Subcutaneous abdominal adipose tissue (tissue), 5 donors: ENCODE measurements at regions not wholly inside any gene's neighbourhood (a gene's known extent, or its start where the extent isn't known, plus 50 kb on each side); places are given as distances from the start of the nearest gene placed in this dataset.
"Not testable (repeated sequence)": the region's sequence is repeated elsewhere in the genome, so short reads cannot be mapped to it uniquely, and the experiment has no call there.

ENCODE experiments used
- H3K27ac ChIP-seq: one replicate; pipeline ENCODE4 v1.7.0; 2013; ENCODE audit warnings: low read depth, mild to moderate bottlenecking, inconsistent platforms, low read length, moderate library complexity
- H3K27me3 ChIP-seq, 5 donors: one replicate each; pipeline ENCODE4 v1.7.0; 2013; ENCODE audit warnings: low read length in 5 of 5, inconsistent platforms in 1 of 5; ENCODE audit not compliant: control insufficient read depth in 5 of 5, insufficient read depth in 4 of 5
- H3K36me3 ChIP-seq, 5 donors: one replicate each; pipeline ENCODE4 v1.7.0; 2013; ENCODE audit warnings: low read length in 5 of 5; ENCODE audit not compliant: control insufficient read depth in 5 of 5, insufficient read depth in 5 of 5
- H3K4me1 ChIP-seq, 5 donors: one replicate each; pipeline ENCODE4 v1.7.0; 2013; ENCODE audit warnings: low read length in 5 of 5, mild to moderate bottlenecking in 3 of 5, moderate library complexity in 1 of 5; ENCODE audit not compliant: control insufficient read depth in 5 of 5, insufficient read depth in 5 of 5
- H3K4me3 ChIP-seq, 5 donors: one replicate each; pipeline ENCODE4 v1.7.0; 2013; ENCODE audit warnings: low read length in 5 of 5, low read depth in 1 of 5
- H3K9ac ChIP-seq, 5 donors: one replicate each; pipeline ENCODE4 v1.7.0; 2013; ENCODE audit warnings: low read length in 5 of 5, mild to moderate bottlenecking in 4 of 5, moderate library complexity in 3 of 5
- H3K9me3 ChIP-seq, 5 donors: one replicate each; pipeline ENCODE4 v1.7.0; 2013; ENCODE audit warnings: low read length in 5 of 5; ENCODE audit not compliant: control insufficient read depth in 5 of 5
- donor health status: healthy.
- donor health status: healthy.
- donor health status: healthy.
- donor health status: healthy.
- donor health status: healthy.

DNA sequence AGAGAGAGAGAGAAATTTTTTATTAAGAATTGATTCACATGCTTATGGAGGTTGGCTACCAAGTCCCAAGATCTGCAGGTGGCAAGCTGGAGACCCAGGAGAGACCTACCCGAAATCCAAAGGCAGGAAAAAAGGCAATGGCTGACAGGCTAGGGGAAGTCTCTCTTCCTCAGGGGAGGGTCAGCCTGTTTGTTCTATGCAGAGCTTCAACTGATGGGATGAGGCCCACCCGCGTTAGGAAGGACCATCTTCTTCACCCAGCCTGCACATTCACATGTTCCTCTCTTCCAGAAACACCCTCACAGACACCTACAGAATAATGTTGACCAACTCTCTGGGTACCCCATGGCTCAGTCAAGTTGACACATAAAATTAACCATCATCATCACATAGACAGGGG lies 65.3 kb upstream of the SERP2 start:
- H3K27ac ChIP-seq = no peak overlapping the region
- no peaks in the 10 kb centered on the region for H3K36me3 ChIP-seq
- no peak overlapping the region for H3K4me3 ChIP-seq
- H3K4me1 ChIP-seq = peaks cover 3 to 35% (median 13%) of the 10 kb centered on the region in 5 donors
- peaks cover 0 to 3% (median 0%) of the 10 kb centered on the region in 5 donors for H3K27me3 ChIP-seq
- H3K9me3 ChIP-seq = no peaks in the 10 kb centered on the region
- no peak overlapping the region for H3K9ac ChIP-seq

DNA sequence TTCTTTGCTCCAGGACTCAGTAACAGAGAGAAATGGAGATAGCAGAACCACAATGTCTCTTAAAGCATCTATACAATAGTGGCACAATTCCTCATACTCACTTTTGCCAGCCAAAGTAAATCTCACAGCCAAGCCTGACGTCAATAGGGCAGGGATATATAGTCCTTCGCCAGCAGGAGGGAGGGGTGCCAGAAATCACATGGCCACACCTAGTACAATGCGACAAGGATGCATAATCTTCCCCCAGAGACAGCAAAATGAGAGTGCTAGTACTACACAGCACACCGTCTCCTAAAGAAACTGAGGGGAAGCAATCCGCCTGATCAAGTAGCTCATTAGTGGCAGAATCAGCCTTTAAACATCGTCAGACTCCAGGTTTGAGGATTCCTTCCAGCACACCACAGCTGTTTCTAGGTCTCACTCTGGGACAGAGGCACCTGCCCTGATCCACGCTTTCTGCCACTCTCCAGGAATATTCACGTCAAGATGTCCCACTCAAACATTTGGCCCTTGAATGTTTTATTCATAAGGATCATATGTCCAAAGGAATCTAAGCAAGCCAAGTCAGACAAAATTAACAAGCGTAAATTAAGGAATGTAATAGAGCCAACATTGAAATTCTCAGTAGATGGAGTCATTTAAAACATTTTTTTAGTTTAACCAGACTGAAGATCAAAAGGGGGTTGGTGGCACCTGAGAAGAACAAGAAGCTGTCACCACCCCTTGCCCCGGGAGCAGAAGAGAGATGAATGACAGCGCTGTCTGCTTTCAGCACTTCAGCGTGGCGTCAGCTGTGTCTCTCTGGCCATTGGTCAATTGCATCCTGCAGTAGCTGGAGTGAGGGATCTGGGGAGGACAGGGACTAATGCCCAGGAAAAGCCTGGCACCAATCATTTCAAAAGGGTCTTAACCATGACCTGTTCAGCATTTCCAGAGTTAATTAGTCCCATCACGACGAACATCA lies 63.5 kb upstream of the SERP2 start:
- Histone ChIP-seq H3K9me3 (no peaks in the 10 kb centered on the region), H3K36me3 (no peaks in the 10 kb centered on the region), H3K9ac (no peak overlapping the region), H3K4me1 (peaks cover 0 to 25% (median 5%) of the 10 kb centered on the region in 5 donors), H3K4me3 (no peak overlapping the region), H3K27me3 (peaks cover 0 to 3% (median 0%) of the 10 kb centered on the region in 5 donors), H3K27ac (no peak overlapping the region)

DNA sequence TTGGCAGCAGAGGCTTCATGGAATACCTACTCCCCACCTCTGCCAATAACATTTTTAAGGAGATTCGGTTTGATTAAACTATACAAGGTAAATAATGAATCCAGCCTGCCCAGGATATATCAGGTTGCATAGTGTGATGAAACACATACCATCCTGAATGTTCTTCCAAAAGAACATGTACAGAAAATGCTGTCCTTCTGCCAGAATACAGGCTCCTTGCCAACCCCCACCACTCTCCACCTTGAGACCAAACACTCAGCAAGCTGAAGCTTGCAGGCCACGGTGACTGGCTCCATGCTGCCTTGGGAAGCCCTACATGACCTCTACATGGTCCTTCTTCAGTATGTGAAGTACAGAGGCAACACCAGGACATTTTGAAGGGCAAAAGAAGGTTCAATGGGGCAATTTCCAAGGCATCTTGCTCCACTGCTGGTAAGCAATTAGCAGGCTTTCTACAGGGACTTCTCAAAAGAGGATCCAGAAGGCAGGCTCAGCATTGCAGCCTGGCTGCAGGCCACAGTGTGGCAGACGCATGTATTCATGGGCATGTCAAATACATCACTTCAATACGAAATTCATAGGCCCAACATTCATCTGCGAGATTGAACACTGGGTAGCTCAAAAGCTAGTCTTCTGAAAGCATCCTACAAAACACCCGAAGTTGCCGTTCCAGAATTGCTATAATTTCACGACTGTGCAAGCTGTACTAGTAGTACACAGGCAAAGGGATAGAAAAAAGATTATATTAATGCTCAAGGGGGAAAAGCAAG lies 62.4 kb upstream of the SERP2 start:
- H3K4me1 ChIP-seq = peaks cover 0 to 14% (median 3%) of the 10 kb centered on the region in 5 donors
- H3K4me3 ChIP-seq = no peak overlapping the region
- peaks cover 0 to 3% (median 0%) of the 10 kb centered on the region in 5 donors for H3K27me3 ChIP-seq
- no peak overlapping the region for H3K9ac ChIP-seq
- H3K9me3 ChIP-seq = no peaks in the 10 kb centered on the region
- no peaks in the 10 kb centered on the region for H3K36me3 ChIP-seq
- H3K27ac ChIP-seq = no peak overlapping the region

DNA sequence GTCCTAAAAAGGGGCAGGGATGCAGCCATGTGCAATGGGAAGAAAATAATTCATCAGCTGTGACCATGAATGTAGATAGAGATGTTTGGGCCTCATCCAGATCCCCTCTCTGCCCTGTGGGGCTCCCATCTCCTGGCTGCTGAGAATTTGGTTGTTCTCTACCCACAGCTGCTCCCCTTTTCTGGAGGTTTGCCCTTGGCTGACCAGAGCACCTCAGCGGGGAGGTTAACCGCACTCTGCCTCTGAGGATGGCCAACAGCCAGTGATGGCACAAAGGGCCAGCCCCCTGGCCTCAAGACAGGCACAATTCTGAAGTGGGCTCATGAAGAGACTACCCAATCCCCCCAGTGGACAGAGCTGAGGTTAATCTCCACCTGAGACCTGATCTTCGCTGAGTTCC lies 61.5 kb upstream of the SERP2 start:
- H3K4me3 ChIP-seq = no peak overlapping the region
- H3K9ac ChIP-seq = no peak overlapping the region
- no peaks in the 10 kb centered on the region for H3K9me3 ChIP-seq
- no peaks in the 10 kb centered on the region for H3K36me3 ChIP-seq
- H3K4me1 ChIP-seq = peaks cover 0 to 8% (median 3%) of the 10 kb centered on the region in 5 donors
- peaks cover 0 to 3% (median 0%) of the 10 kb centered on the region in 5 donors for H3K27me3 ChIP-seq
- H3K27ac ChIP-seq = no peak overlapping the region

GRCh38 chr13:44312834-44313551 lies 60.6 kb upstream of the SERP2 start:
- H3K4me3 ChIP-seq = no peak overlapping the region
- no peak overlapping the region for H3K9ac ChIP-seq
- H3K27me3 ChIP-seq = peaks cover 0 to 3% (median 0%) of the 10 kb centered on the region in 5 donors
- H3K27ac ChIP-seq = no peak overlapping the region
- no peaks in the 10 kb centered on the region for H3K9me3 ChIP-seq
- no peaks in the 10 kb centered on the region for H3K36me3 ChIP-seq
- H3K4me1 ChIP-seq = peaks cover 0 to 11% (median 5%) of the 10 kb centered on the region in 5 donors

GRCh38 chr13:44313674-44314073 lies 60.0 kb upstream of the SERP2 start:
- no peaks in the 10 kb centered on the region for H3K36me3 ChIP-seq
- H3K27ac ChIP-seq = no peak overlapping the region
- H3K4me1 ChIP-seq = peaks cover 0 to 11% (median 5%) of the 10 kb centered on the region in 5 donors
- no peaks in the 10 kb centered on the region for H3K9me3 ChIP-seq
- H3K27me3 ChIP-seq = peaks cover 0 to 3% (median 0%) of the 10 kb centered on the region in 5 donors
- no peak overlapping the region for H3K4me3 ChIP-seq
- no peak overlapping the region for H3K9ac ChIP-seq

DNA sequence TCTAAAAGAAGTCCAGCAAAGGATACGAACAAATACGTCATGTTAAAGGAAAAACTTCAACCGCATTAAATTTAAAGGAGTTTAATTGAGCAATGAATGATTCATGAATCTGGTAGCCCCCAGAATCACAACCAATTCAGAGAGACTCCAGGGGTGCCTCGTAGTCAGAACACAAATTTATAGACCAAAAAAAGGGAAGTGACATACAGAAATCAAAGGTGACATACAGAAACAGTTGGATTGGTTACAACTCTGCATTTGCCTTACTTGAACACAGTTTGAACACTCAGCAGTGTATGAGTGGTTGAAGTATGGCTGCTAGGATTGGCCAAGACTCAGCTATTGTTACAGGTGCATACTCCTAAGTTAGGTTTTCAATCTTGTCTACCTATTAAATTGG lies 59.5 kb upstream of the SERP2 start:
- not testable (repeated sequence) for H3K27ac ChIP-seq, H3K9ac ChIP-seq, H3K27me3 ChIP-seq, H3K4me3 ChIP-seq, H3K36me3 ChIP-seq, H3K9me3 ChIP-seq
- H3K4me1 ChIP-seq = peaks cover 0 to 11% (median 5%) of the 10 kb centered on the region in 5 donors

GRCh38 chr13:44317752-44318151 lies 55.9 kb upstream of the SERP2 start:
- H3K27me3 ChIP-seq = no peaks in the 10 kb centered on the region
- H3K9ac ChIP-seq = no peak overlapping the region
- peaks cover 0 to 6% (median 0%) of the 10 kb centered on the region in 5 donors for H3K9me3 ChIP-seq
- H3K27ac ChIP-seq = no peak overlapping the region
- H3K36me3 ChIP-seq = no peaks in the 10 kb centered on the region
- H3K4me3 ChIP-seq = no peak overlapping the region
- peaks cover 0 to 8% (median 0%) of the 10 kb centered on the region in 5 donors for H3K4me1 ChIP-seq

- H3K9ac ChIP-seq = no peak overlapping the region
- H3K36me3 ChIP-seq = no peaks in the 10 kb centered on the region
- H3K27ac ChIP-seq = no peak overlapping the region
- no peaks in the 10 kb centered on the region for H3K27me3 ChIP-seq
- H3K4me1 ChIP-seq = peaks cover 0 to 8% (median 0%) of the 10 kb centered on the region in 5 donors
- H3K9me3 ChIP-seq = peaks cover 0 to 6% (median 0%) of the 10 kb centered on the region in 5 donors
- no peak overlapping the region for H3K4me3 ChIP-seq
Observed at GRCh38 chr13:44318161-44318560, 55.5 kb upstream of the SERP2 start.
